ENCODE measurements at regions not wholly inside any gene's neighbourhood (a gene's known extent, or its start where the extent isn't known, plus 50 kb on each side); places are given as distances from the start of the nearest gene placed in this dataset.

GRCh38 chr10:29715296-29715695, 80.5 kb upstream of the SVIL start:
- no peak overlapping the region for H3K27ac ChIP-seq (ENCODE audit: insufficient read depth, low read depth, low read length)

More at GRCh38 chr10:29715296-29715695, 80.5 kb upstream of the SVIL start:
- Histone ChIP-seq H3K4me3 (replicated peaks in 1 of 3; ENCODE audit: insufficient read depth in 1 of 3, low read depth in 1 of 3, low read length in 3 of 3) (no peak overlapping the region), H4K20me1 (replicated peaks; ENCODE audit: control insufficient read depth, extremely low read depth, insufficient read depth, low read length) (no peaks in the 10 kb centered on the region), H3K4me2 (ENCODE audit: insufficient read depth, low read length) (no peak overlapping the region), H3K9me3 (replicated peaks; ENCODE audit: control insufficient read depth, insufficient read depth, low read length) (peaks cover 2% of the 10 kb centered on the region), H3K9me1 (replicated peaks; ENCODE audit: control insufficient read depth, extremely low read depth, insufficient read depth, low read length) (no peaks in the 10 kb centered on the region), H3K4me1 (ENCODE audit: control insufficient read depth, extremely low read depth, insufficient read depth, low read length) (peaks cover 10% of the 10 kb centered on the region), H2AFZ (ENCODE audit: low read depth, low read length) (no peak overlapping the region), H3K9ac (replicated peaks; ENCODE audit: extremely low read depth, insufficient read depth, low read length) (no peak overlapping the region), H3K27me3 (ENCODE audit: control insufficient read depth in 2 of 2, insufficient read depth in 2 of 2, low read length in 2 of 2) (no peaks in the 10 kb centered on the region), H3K79me2 (ENCODE audit: control insufficient read depth, insufficient read depth, low read length) (peaks cover 27% of the 10 kb centered on the region), H3K36me3 (ENCODE audit: control insufficient read depth in 2 of 2, extremely low read depth in 1 of 2, insufficient read depth in 2 of 2, low read length in 2 of 2) (no peaks in the 10 kb centered on the region)
- TF ChIP-seq POLR2AphosphoS5 (IDR thresholded peaks at IDR 0.05; ENCODE audit: insufficient read depth, low read depth, low read length) = no peak
- no peak for TF ChIP-seq JUN (IDR thresholded peaks at IDR 0.05; ENCODE audit: borderline replicate concordance, insufficient read depth, insufficient read length, low read depth)
- TF ChIP-seq, protein P1, sequence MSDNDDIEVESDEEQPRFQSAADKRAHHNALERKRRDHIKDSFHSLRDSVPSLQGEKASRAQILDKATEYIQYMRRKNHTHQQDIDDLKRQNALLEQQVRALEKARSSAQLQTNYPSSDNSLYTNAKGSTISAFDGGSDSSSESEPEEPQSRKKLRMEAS (IDR thresholded peaks at IDR 0.05; ENCODE audit: insufficient read depth, insufficient read length) = no peak
- TF ChIP-seq EZH2 (IDR thresholded peaks at IDR 0.05; ENCODE audit: borderline replicate concordance, low read depth, low read length, severe bottlenecking) = no peak
- TF ChIP-seq MYC (IDR thresholded peaks at IDR 0.05; ENCODE audit: low read depth, low read length) = no peak
- TF ChIP-seq CTCF (IDR thresholded peaks at IDR 0.05; ENCODE audit: extremely low read depth in 1 of 2, insufficient read depth in 1 of 2, low read depth in 1 of 2, low read length in 2 of 2) = no peak
- no peak for TF ChIP-seq POLR2A (IDR thresholded peaks at IDR 0.05; ENCODE audit: low read depth, low read length)
- no peak for TF ChIP-seq GATA2 (IDR thresholded peaks at IDR 0.05; ENCODE audit: insufficient read depth, insufficient read length, low read depth, low read length)
- TF ChIP-seq FOS (IDR thresholded peaks at IDR 0.05; ENCODE audit: borderline replicate concordance, insufficient read depth, low read length) = no peak
- ChIA-PET POLR2A (no interaction called here), CTCF (interaction anchor here (1.3 to 2.2 kb wide), 2 partner anchors 12 to 288 kb away, joined by 4 to 7 read pairs; no protein-coding TSS in a partner anchor)
- no TSS peak for BruUV-seq (replicated peaks)
- dilution Hi-C loops (cut with MboI; ENCODE audit: extremely low pct_ligation_motif_present, low sequenced_read_pairs) (no loop called here), intact Hi-C loops (cut with micrococcal nuclease) (no loop called here)
- FAIRE-seq = no peak
- DNase-seq (ENCODE audit: low read depth, low spot score) = no peak

Measured in endothelial cell of umbilical vein (primary cell).